ENCODE measurements at regions not wholly inside any gene's neighbourhood (a gene's known extent, or its start where the extent isn't known, plus 50 kb on each side); places are given as distances from the start of the nearest gene placed in this dataset.

- TF ChIP-seq, protein P1, sequence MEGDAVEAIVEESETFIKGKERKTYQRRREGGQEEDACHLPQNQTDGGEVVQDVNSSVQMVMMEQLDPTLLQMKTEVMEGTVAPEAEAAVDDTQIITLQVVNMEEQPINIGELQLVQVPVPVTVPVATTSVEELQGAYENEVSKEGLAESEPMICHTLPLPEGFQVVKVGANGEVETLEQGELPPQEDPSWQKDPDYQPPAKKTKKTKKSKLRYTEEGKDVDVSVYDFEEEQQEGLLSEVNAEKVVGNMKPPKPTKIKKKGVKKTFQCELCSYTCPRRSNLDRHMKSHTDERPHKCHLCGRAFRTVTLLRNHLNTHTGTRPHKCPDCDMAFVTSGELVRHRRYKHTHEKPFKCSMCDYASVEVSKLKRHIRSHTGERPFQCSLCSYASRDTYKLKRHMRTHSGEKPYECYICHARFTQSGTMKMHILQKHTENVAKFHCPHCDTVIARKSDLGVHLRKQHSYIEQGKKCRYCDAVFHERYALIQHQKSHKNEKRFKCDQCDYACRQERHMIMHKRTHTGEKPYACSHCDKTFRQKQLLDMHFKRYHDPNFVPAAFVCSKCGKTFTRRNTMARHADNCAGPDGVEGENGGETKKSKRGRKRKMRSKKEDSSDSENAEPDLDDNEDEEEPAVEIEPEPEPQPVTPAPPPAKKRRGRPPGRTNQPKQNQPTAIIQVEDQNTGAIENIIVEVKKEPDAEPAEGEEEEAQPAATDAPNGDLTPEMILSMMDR (IDR thresholded peaks at IDR 0.05), result no peak
- TF ChIP-seq POLR2AphosphoS5 (IDR thresholded peaks at IDR 0.05), result no peak
Observed at GRCh38 chr2:240302041-240302440, 133.4 kb upstream of the GPC1 start.
